ENCODE measurements at regions not wholly inside any gene's neighbourhood (a gene's known extent, or its start where the extent isn't known, plus 50 kb on each side); places are given as distances from the start of the nearest gene placed in this dataset.

DNA sequence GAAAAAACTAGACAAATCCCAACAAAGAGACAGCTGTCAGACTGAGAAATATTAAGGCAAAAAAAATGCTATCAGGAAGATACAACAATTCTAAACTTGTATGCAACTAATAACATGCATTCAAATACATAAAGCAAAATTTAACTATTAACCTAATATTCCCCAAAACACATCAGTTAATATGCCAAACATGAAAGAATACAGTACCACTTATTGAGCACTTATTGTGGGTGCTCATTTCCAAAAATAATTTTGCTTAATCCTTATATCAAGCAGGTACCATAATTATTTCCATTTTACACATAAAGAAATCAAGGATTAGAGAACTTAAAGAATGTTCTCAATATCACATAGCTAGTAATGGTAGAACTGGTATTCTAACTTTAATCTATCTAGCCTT, 67.7 kb upstream of the HMGXB4 start:
- no peaks in the 10 kb centered on the region for H3K27me3 ChIP-seq
- intact Hi-C loops (cut with DNase I; ENCODE audit: low total_unique reads) = no loop called here
- DNase-seq = no peak

DNA sequence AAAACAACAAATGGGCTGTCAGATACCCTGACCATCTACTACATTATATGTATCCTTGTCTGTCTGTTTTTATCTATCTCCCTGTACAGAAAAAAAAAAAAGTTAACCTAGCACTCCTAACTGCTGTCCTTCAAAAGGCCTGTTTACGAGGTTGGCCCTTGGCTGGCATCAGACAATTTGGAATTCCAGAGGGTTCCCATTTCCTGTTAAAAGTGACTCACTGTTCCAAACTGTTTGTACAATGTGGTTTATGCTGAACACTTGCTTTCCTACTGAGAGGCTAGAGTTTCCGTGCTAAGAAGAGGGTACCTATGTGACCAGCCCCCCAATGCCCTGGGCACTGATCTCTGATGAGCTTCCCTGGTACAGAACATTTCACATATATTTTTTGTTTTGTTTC, 65.9 kb upstream of the HMGXB4 start:
- TF ChIP-seq EP300 (IDR thresholded peaks at IDR 0.05) (no peak), POLR2A (IDR thresholded peaks at IDR 0.05) (no peak), POLR2AphosphoS5 (IDR thresholded peaks at IDR 0.05) (no peak)
- TF ChIP-seq, protein P1, sequence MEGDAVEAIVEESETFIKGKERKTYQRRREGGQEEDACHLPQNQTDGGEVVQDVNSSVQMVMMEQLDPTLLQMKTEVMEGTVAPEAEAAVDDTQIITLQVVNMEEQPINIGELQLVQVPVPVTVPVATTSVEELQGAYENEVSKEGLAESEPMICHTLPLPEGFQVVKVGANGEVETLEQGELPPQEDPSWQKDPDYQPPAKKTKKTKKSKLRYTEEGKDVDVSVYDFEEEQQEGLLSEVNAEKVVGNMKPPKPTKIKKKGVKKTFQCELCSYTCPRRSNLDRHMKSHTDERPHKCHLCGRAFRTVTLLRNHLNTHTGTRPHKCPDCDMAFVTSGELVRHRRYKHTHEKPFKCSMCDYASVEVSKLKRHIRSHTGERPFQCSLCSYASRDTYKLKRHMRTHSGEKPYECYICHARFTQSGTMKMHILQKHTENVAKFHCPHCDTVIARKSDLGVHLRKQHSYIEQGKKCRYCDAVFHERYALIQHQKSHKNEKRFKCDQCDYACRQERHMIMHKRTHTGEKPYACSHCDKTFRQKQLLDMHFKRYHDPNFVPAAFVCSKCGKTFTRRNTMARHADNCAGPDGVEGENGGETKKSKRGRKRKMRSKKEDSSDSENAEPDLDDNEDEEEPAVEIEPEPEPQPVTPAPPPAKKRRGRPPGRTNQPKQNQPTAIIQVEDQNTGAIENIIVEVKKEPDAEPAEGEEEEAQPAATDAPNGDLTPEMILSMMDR (IDR thresholded peaks at IDR 0.05) = no peak
- DNase-seq = no peak
- no peak overlapping the region for H3K4me3 ChIP-seq
- WGBS, 5 donors = 52 to 76% (median 65%) methylated on average over 2 of the region's 2 CpGs
- no peaks in the 10 kb centered on the region for H3K27me3 ChIP-seq
- intact Hi-C loops (cut with DNase I; ENCODE audit: low total_unique reads) = no loop called here
- no peaks in the 10 kb centered on the region for H3K4me1 ChIP-seq
- peaks cover 0 to 31% (median 23%) of the 10 kb centered on the region in 4 donors for H3K9me3 ChIP-seq
- no peaks in the 10 kb centered on the region for H3K36me3 ChIP-seq
- H3K27ac ChIP-seq = no peak overlapping the region

More for the DNA sequence above, 67.7 kb upstream of the HMGXB4 start:
- Histone ChIP-seq H3K4me1 (no peaks in the 10 kb centered on the region), H3K36me3 (no peaks in the 10 kb centered on the region), H3K4me3 (no peak overlapping the region), H3K9me3 (peaks cover 0 to 31% (median 23%) of the 10 kb centered on the region in 4 donors), H3K27ac (no peak overlapping the region)
- TF ChIP-seq POLR2AphosphoS5 (IDR thresholded peaks at IDR 0.05) = no peak
- TF ChIP-seq, protein P1 (IDR thresholded peaks at IDR 0.05) = no peak

DNA sequence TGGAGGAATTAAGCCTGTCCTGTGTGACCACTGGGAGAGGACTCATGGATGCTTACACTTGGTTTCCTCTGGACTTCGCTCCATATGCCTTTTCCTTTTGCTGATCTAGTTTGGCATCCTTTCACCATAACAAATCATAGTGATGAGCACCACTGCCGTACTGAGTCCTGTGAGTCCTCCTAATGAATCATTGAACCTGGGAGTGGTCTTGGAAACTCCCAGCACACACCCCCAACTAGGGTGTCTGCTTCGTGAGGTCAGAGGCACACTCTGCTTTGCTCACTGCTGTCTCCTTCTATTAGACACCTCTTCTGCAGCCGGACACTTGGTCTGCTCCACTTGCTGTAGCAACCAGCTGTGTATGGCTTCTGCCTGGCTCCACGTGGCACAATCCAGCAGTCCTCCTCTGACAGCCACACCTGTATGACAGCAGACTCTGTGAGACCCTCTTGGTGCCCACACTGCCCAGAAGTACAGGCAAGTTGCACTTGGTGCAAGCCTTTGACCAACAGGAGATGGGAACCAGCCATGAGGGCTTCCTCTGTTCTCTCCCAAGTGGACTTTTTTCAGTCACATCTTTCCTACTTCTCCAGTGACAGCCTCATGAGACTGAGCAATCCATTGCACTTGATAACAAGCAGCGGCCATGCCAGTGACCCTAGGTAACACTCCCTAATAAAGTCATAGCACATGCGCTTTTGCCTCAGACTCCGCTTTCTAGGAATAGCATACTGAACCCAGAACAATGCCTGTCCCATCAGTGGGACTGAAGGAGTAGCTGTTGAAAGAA, 65.0 kb upstream of the HMGXB4 start:
- DNase-seq = no peak
- H3K4me3 ChIP-seq = no peak overlapping the region
- intact Hi-C loops (cut with DNase I; ENCODE audit: low total_unique reads) = no loop called here
- peaks cover 0 to 3% (median 0%) of the 10 kb centered on the region in 3 donors for H3K27me3 ChIP-seq
- no peaks in the 10 kb centered on the region for H3K4me1 ChIP-seq
- 64 to 76% (median 75%) methylated on average over 8 of the region's 8 CpGs for WGBS, 5 donors
- peaks cover 0 to 27% (median 22%) of the 10 kb centered on the region in 4 donors for H3K9me3 ChIP-seq
- no peak for TF ChIP-seq POLR2A (IDR thresholded peaks at IDR 0.05)
- H3K27ac ChIP-seq = no peak overlapping the region
- no peaks in the 10 kb centered on the region for H3K36me3 ChIP-seq

DNA sequence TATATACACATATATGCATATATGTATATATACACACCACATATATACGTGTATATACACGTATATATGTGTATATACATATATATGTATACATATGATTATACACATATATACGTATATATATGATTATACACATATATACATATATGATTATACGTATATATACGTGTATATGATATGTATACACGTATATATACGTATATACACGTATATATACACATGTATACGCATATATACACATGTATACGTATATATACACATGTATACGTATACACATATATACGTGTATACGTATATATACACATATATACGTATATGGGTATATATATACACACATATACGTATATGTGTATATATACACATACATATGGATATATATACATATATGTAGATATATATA, 62.1 kb upstream of the HMGXB4 start:
- Histone ChIP-seq H3K4me1 (no peaks in the 10 kb centered on the region), H3K36me3 (no peaks in the 10 kb centered on the region), H3K27me3 (peaks cover 0 to 22% (median 0%) of the 10 kb centered on the region in 3 donors), H3K9me3 (peaks cover 0 to 5% (median 4%) of the 10 kb centered on the region in 4 donors), H3K27ac (no peak overlapping the region), H3K4me3 (no peak overlapping the region)
- no peak for DNase-seq
- WGBS, 5 donors = 77 to 80% (median 78%) methylated on average over 15 of the region's 15 CpGs
- intact Hi-C loops (cut with DNase I; ENCODE audit: low total_unique reads) = no loop called here
- TF ChIP-seq POLR2AphosphoS5 (IDR thresholded peaks at IDR 0.05) (no peak), POLR2A (IDR thresholded peaks at IDR 0.05) (no peak)

DNA sequence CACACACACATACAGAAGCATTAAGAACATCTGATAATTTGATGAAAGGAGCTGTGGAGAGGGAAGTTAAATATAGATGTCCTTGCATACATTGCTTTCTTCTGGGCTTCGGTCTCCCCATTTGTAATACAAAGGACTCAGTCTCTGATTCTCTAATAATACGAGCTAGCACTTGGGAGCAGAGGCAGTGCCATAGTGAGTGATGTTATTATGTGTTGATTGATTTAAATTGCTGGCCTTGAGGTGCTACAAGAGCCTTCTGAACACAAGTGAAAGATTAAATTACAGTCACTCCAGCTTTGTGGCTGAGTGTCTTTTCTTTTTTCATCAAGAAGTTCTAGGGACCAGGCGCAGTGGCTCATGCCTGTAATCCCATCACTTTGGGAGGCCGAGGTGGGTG, 61.5 kb upstream of the HMGXB4 start:
- 86 to 92% (median 88%) methylated on average over 4 of the region's 4 CpGs for WGBS, 5 donors
- Histone ChIP-seq H3K9me3 (no peaks in the 10 kb centered on the region), H3K27me3 (peaks cover 0 to 22% (median 0%) of the 10 kb centered on the region in 3 donors), H3K27ac (no peak overlapping the region), H3K4me3 (no peak overlapping the region), H3K4me1 (no peaks in the 10 kb centered on the region), H3K36me3 (no peaks in the 10 kb centered on the region)
- intact Hi-C loops (cut with DNase I; ENCODE audit: low total_unique reads) = no loop called here
- no peak for DNase-seq
- TF ChIP-seq POLR2A (IDR thresholded peaks at IDR 0.05) (no peak), POLR2AphosphoS5 (IDR thresholded peaks at IDR 0.05) (no peak), EP300 (IDR thresholded peaks at IDR 0.05) (no peak)
- TF ChIP-seq, protein P1 (IDR thresholded peaks at IDR 0.05) = no peak

Measured in stomach (tissue), 8 donors.